Neutrophil (primary cell): ENCODE measurements at regions not wholly inside any gene's neighbourhood (a gene's known extent, or its start where the extent isn't known, plus 50 kb on each side); places are given as distances from the start of the nearest gene placed in this dataset.

Experiments
- H3K27ac ChIP-seq: fragments of 200-600 bp; sonication (generic); 2 replicates; pipeline ENCODE4 v1.5.1; 2016; ENCODE audit warnings: mild to moderate bottlenecking, moderate library complexity
- H3K27me3 ChIP-seq: fragments of 200-600 bp; sonication (generic); 2 replicates; pipeline ENCODE4 v1.6.0; 2016; ENCODE audit warnings: mild to moderate bottlenecking
- H3K36me3 ChIP-seq: fragments of 200-600 bp; sonication (generic); 2 replicates; pipeline ENCODE4 v1.5.1; 2017
- H3K4me1 ChIP-seq, 2 experiments: fragments of 200-600 bp in 1 of 2; sonication (generic) in 1 of 2; 1 replicate in 1 of 2; 2 replicates in 1 of 2; pipeline versions ENCODE4 v1.5.1 to v1.6.1; 2013 to 2016; ENCODE audit warnings: low read depth in 1 of 2, low read length in 1 of 2, mild to moderate bottlenecking in 1 of 2, moderate library complexity in 1 of 2; ENCODE audit not compliant: control insufficient read depth in 1 of 2, insufficient read depth in 1 of 2
- H3K4me3 ChIP-seq, 2 experiments: fragments of 200-600 bp in 1 of 2; sonication (generic) in 1 of 2; 1 replicate in 1 of 2; 2 replicates in 1 of 2; pipeline ENCODE4 v1.5.1; 2013 to 2016; ENCODE audit warnings: low read depth in 1 of 2, low read length in 1 of 2, mild to moderate bottlenecking in 1 of 2, moderate library complexity in 1 of 2
- H3K9me3 ChIP-seq: fragments of 200-600 bp; sonication (generic); 2 replicates; pipeline ENCODE4 v1.5.1; 2016
- TF ChIP-seq, protein P1 (sequence below): fragments of 200-600 bp; sonication (generic); IDR thresholded peaks from 2 replicates; pipeline ENCODE4 v1.5.1; 2016; ENCODE audit warnings: antibody characterized with exemption

- Histone ChIP-seq H3K36me3 (no peaks in the 10 kb centered on the region), H3K27me3 (no peaks in the 10 kb centered on the region), H3K27ac (no peak overlapping the region), H3K9me3 (peaks cover 3% of the 10 kb centered on the region), H3K4me3 (no peak overlapping the region), H3K4me1 (peaks cover 6 to 8% of the 10 kb centered on the region in 2 experiments)
- TF ChIP-seq, protein P1, sequence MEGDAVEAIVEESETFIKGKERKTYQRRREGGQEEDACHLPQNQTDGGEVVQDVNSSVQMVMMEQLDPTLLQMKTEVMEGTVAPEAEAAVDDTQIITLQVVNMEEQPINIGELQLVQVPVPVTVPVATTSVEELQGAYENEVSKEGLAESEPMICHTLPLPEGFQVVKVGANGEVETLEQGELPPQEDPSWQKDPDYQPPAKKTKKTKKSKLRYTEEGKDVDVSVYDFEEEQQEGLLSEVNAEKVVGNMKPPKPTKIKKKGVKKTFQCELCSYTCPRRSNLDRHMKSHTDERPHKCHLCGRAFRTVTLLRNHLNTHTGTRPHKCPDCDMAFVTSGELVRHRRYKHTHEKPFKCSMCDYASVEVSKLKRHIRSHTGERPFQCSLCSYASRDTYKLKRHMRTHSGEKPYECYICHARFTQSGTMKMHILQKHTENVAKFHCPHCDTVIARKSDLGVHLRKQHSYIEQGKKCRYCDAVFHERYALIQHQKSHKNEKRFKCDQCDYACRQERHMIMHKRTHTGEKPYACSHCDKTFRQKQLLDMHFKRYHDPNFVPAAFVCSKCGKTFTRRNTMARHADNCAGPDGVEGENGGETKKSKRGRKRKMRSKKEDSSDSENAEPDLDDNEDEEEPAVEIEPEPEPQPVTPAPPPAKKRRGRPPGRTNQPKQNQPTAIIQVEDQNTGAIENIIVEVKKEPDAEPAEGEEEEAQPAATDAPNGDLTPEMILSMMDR: no peak
These were observed 231.5 kb upstream of the TLE3 start for GRCh38 chr15:70329179-70329578.

DNA sequence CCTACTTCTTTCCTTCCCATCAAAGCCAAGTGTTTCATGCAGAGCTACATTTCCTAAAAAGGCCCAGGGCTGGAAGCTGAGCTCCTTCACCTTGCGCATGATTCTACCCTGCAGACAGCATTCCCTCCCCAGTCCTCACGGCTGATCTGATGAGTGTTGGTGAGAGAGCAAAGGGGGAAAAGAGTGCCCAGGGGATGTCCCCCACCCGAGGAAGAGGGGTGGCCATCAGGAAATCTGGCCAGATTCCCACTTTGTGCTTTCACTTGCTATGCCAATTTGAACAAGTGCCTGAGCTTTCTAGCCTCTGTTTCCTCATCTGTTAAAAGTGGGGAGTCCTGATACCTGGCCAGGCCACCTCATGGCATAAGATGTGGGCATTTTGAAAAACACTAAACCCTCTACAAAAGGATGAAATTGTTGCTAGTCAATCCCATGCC is 231.0 kb upstream of the TLE3 start:
- peaks cover 6 to 8% of the 10 kb centered on the region in 2 experiments for H3K4me1 ChIP-seq
- H3K27ac ChIP-seq: no peak overlapping the region
- H3K36me3 ChIP-seq: no peaks in the 10 kb centered on the region
- no peak overlapping the region for H3K4me3 ChIP-seq
- TF ChIP-seq, protein P1: no peak
- no peaks in the 10 kb centered on the region for H3K27me3 ChIP-seq
- H3K9me3 ChIP-seq: peaks cover under 1% of the 10 kb centered on the region

GRCh38 chr15:70327856-70328678 is 230.3 kb upstream of the TLE3 start:
- H3K36me3 ChIP-seq: no peaks in the 10 kb centered on the region
- TF ChIP-seq, protein P1: no peak
- no peaks in the 10 kb centered on the region for H3K9me3 ChIP-seq
- no peaks in the 10 kb centered on the region for H3K27me3 ChIP-seq
- H3K4me1 ChIP-seq: peaks cover 6 to 8% of the 10 kb centered on the region in 2 experiments
- peak overlapping the region; percentile 16 for H3K27ac ChIP-seq
- H3K4me3 ChIP-seq: no peak overlapping the region

DNA sequence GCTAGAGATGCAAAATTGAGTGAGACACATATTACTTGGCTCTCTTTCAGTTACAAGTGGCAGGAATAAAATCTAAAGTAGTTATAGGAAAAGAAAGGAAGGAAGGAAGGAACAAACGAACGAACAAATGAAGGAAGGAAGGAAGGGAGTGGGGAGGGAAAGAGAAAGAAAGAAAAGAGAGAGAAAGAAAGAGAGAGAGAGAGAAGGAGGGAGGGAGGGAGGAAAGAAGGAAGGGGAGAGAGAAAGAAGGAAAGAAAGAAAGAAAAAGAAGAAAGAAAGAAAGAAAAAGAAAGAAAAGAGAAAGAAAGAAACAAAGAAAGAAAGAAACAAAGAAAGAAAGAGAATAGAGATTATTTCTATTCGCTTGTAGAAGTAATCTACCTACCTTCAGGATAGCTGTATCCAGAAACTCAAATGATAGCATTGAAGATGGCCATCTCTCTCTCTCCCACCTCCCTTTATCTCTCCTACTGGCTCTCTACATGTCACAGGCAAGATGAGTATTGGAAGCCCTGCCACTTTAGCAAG is 229.7 kb upstream of the TLE3 start:
- TF ChIP-seq, protein P1: no peak
- peaks cover 6 to 8% of the 10 kb centered on the region in 2 experiments for H3K4me1 ChIP-seq

GRCh38 chr15:70324001-70324974 is 226.6 kb upstream of the TLE3 start:
- no peak overlapping the region for H3K27ac ChIP-seq
- no peaks in the 10 kb centered on the region for H3K27me3 ChIP-seq
- no peaks in the 10 kb centered on the region for H3K36me3 ChIP-seq
- TF ChIP-seq, protein P1: no peak
- H3K4me3 ChIP-seq: no peak overlapping the region
- no peaks in the 10 kb centered on the region for H3K9me3 ChIP-seq
- peaks cover 12 to 15% of the 10 kb centered on the region in 2 experiments for H3K4me1 ChIP-seq

More for the DNA sequence above, 229.7 kb upstream of the TLE3 start:
- no peaks in the 10 kb centered on the region for H3K9me3 ChIP-seq
- no peak overlapping the region for H3K27ac ChIP-seq
- no peaks in the 10 kb centered on the region for H3K27me3 ChIP-seq
- no peak overlapping the region for H3K4me3 ChIP-seq
- H3K36me3 ChIP-seq: no peaks in the 10 kb centered on the region
